ENCODE measurements at regions not wholly inside any gene's neighbourhood (a gene's known extent, or its start where the extent isn't known, plus 50 kb on each side); places are given as distances from the start of the nearest gene placed in this dataset.
"Not testable (repeated sequence)": the region's sequence is repeated elsewhere in the genome, so short reads cannot be mapped to it uniquely, and the experiment has no call there.

- DNase-seq (ENCODE audit: low spot score) (no peak), ATAC-seq (no peak)
Observed at GRCh38 chr5:53405396-53405795, 75.0 kb upstream of the FST start.

- DNase-seq (ENCODE audit: low spot score) (no peak), ATAC-seq (no peak)
Observed at GRCh38 chr5:53406630-53407316, 73.7 kb upstream of the FST start.

GRCh38 chr5:53407373-53407772 lies 73.1 kb upstream of the FST start:
- DNase-seq (ENCODE audit: low spot score) (no peak), ATAC-seq (no peak)

- DNase-seq (ENCODE audit: low spot score) (no peak), ATAC-seq (no peak)
Observed at GRCh38 chr5:53411388-53411787, 69.0 kb upstream of the FST start.

GRCh38 chr5:53412499-53412898 lies 67.9 kb upstream of the FST start:
- not testable (repeated sequence) for ATAC-seq; DNase-seq (ENCODE audit: low spot score)

GRCh38 chr5:53416144-53416738 lies 64.2 kb upstream of the FST start:
- ATAC-seq (no peak), DNase-seq (ENCODE audit: low spot score) (no peak)

GRCh38 chr5:53418409-53418808 lies 62.0 kb upstream of the FST start:
- ATAC-seq (no peak), DNase-seq (ENCODE audit: low spot score) (no peak)

- ATAC-seq = no peak
- no peak for DNase-seq (ENCODE audit: low spot score)
Observed at GRCh38 chr5:53418826-53419658, 61.4 kb upstream of the FST start.

- no peak for ATAC-seq
- no peak for DNase-seq (ENCODE audit: low spot score)
Observed at GRCh38 chr5:53422539-53422938, 57.9 kb upstream of the FST start.

- ATAC-seq (no peak), DNase-seq (ENCODE audit: low spot score) (no peak)
Observed at GRCh38 chr5:53423724-53424123, 56.7 kb upstream of the FST start.

- DNase-seq (ENCODE audit: low spot score) = no peak
- ATAC-seq = no peak
Observed at GRCh38 chr5:53424686-53425615, 55.5 kb upstream of the FST start.

- peak; percentile 83 for ATAC-seq
Observed at GRCh38 chr5:53425687-53426511, 54.5 kb upstream of the FST start.

GRCh38 chr5:53426512-53426830 lies 54.0 kb upstream of the FST start:
- DNase-seq (ENCODE audit: low spot score) (no peak), ATAC-seq (no peak)

More at GRCh38 chr5:53425687-53426511, 54.5 kb upstream of the FST start:
- no peak for DNase-seq (ENCODE audit: low spot score)

- no peak for DNase-seq (ENCODE audit: low spot score)
- ATAC-seq = no peak
Observed at GRCh38 chr5:53426878-53427277, 53.6 kb upstream of the FST start.

GRCh38 chr5:53427965-53428364 lies 52.5 kb upstream of the FST start:
- ATAC-seq = no peak
- no peak for DNase-seq (ENCODE audit: low spot score)

- no peak for ATAC-seq
- no peak for DNase-seq (ENCODE audit: low spot score)
Observed at GRCh38 chr5:53429706-53430105, 50.7 kb upstream of the FST start.

GRCh38 chr5:53430618-53431252 lies 49.7 kb upstream of the FST start:
- ATAC-seq = peak; percentile 88
- no peak for DNase-seq (ENCODE audit: low spot score)

Measured in left lobe of liver (tissue), 2 donors.